Stomach (tissue), 4 donors: ENCODE measurements at regions not wholly inside any gene's neighbourhood (a gene's known extent, or its start where the extent isn't known, plus 50 kb on each side); places are given as distances from the start of the nearest gene placed in this dataset.

Experiments used
- CTCF ChIP-seq, 7 experiments: fragments of 450-650 bp in 4 of 7; fragments of 200-600 bp in 3 of 7; sonication (generic) in 3 of 7; IDR thresholded peaks; one replicate each; pipeline ENCODE4 v1.5.1; 2016 to 2019; ENCODE audit warnings: antibody characterized with exemption in 7 of 7, control low read depth in 2 of 7, mild to moderate bottlenecking in 1 of 7
- POLR2A ChIP-seq, 4 donors: fragments of 450-650 bp; IDR thresholded peaks; one replicate each; pipeline ENCODE4 v1.6.1; 2016; ENCODE audit warnings: antibody characterized with exemption in 4 of 4, control low read depth in 2 of 4, mild to moderate bottlenecking in 1 of 4, moderate library complexity in 1 of 4
- POLR2AphosphoS5 ChIP-seq, 3 donors: sonication (generic); formaldehyde crosslinking; IDR thresholded peaks; one replicate each; pipeline ENCODE4 v1.6.1; 2016; ENCODE audit warnings: antibody characterized with exemption in 3 of 3

GRCh38 chr2:146228466-146229058 is 1616.3 kb upstream of the ACVR2A start:
- TF ChIP-seq POLR2A (IDR thresholded peaks at IDR 0.05) (no peak), CTCF (IDR thresholded peaks at IDR 0.05) (no peak), POLR2AphosphoS5 (IDR thresholded peaks at IDR 0.05) (no peak)
